Endometrium (tissue), 2 donors: ENCODE measurements at regions not wholly inside any gene's neighbourhood (a gene's known extent, or its start where the extent isn't known, plus 50 kb on each side); places are given as distances from the start of the nearest gene placed in this dataset.

Experiments used
- FAIRE-seq: peaks from 2 replicates; lab custom pipeline; 2012; peaks lifted over from hg19 to GRCh38; lab: Jason Lieb, UNC
- donor health status: control.
- donor health status: control.

DNA sequence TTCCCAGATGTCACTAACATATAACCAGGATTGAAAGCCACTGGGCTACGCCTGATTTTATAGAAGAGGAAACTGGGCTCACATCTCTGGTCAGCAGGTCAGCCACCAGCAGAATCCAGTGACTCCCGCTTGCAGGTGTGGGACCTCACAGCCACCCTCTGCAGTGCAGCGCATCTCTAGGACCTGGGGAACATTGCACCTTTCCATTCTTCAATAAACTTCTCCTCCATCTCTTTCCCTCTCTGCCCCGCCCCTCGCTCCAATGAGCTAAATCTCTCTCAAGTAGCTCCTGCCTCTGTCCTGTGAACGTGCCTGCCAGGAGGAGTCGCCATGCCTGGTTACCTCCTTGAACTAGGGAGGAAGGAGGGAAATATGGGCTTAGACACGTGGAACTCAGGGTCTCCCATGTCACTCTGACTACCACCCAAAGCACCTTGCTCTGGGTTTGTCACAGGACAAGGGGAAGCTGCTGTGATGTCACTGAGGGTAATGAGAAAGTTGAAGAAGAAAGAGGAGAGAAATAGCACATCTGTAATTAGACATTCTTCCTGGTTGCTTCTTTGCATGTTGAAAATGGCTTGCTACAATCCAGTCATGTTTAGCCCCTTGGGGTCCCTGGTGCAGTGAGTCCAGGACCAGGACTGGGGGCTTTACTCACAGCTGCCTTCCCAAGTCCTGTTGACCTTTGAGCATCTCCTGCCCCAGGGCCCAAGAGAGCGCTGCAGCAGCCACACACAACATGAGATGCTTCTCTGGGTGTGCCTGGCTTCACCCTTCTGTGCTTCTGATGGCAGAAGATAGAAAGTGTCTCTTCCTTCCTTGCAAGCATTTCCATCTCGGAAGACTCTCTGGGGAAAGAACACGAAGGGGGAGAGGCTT lies 469.4 kb downstream of the PREX1 start:
- no peak for FAIRE-seq

DNA sequence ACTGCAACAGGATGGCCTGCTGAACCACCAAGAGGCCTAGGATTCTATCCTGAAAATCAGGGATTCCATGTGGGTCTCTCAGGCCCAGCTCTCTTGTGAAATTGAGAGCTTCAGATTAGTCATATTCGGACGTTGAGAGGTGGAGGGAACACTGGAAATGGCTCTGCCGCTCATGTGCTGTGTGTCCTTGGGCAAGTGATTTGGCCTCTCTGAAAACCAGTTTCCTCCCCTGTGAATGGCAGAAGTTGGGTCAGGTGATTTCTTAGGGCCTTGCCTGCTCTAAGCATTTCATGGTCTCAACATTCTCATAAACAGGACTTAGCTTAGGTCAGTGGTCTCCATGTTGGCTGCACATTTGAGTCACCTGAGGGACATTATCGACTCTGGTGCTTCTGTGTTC lies 470.1 kb downstream of the PREX1 start:
- no peak for FAIRE-seq

DNA sequence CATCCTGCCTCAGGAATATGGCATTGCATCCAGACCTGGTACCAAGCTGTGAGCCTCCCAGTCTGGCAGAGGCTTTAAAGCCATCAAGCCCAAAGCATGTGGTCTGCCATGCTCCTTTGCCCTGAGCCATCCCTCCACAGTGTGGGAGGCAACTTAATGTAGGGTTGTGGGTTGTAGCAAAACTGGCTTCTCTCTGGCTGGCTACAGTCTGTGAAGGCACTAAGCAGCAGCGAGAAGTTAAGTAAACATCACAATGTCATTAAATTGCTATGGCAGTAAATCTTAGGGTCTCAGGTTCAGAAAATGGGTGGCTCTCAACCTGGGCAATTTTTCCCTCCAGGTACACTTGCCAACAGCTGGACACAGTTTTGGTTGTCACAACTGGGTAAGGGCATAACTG lies 472.9 kb downstream of the PREX1 start:
- no peak for FAIRE-seq

DNA sequence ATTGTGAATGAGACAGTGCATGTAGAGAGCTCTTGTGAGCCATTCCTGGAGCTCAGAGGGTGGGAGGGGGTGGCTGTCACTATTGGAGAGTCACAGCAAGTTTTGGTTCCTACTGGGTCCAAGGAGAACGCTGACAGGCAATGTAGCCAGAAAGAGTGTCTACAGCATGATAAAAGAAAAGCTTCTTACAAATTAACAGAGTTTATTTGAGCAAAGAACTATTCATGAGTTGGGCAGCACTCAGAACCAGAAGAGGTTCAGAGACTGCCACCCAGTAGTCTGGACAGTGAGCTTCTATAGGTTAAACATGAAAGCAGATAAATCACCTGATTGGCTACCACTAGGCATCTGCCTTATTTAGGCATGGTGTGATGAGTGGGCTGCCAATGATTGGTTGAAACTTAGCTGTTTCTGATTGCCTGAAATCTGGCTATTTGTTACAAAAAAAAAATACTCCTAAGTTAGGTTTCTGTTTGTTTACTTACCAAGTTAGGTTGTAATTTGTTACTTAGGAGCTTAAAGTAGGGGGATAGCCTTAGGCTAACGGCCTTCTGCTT lies 473.4 kb downstream of the PREX1 start:
- FAIRE-seq = no peak

DNA sequence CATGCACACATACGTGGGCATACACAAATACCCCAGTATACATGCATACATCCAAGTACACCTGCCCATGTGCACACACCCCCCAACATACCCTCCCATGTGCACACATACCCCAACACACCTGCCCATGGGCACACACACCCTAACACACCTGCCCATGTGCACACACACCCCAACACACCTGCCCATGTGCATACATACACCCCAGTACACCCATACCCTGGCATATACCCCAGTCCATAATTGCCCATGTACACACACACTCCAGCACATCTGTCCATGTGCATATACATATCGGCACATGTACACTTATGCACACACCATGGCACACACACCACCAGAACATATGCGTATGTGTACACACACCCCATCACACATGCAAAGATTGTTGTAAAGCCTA lies 475.2 kb downstream of the PREX1 start:
- FAIRE-seq = no peak

DNA sequence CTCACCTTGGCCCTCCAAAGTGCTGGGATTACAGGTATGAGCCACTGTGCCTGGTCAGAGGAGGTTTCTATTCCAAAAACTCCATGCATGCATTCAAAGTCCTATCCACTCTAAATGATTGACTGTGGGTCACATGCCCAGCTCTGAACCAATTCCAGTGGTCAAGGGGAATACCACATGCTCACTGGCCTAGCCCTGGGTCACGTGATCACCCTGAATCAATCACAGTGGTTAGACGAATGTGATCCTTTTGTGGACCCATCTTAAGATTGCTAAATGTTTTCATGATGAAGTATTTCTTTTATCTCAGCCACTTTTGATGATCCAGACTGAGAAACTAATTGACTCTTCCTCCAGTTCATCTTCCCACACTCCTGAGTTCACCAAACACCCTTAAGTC lies 475.8 kb downstream of the PREX1 start:
- FAIRE-seq = no peak

DNA sequence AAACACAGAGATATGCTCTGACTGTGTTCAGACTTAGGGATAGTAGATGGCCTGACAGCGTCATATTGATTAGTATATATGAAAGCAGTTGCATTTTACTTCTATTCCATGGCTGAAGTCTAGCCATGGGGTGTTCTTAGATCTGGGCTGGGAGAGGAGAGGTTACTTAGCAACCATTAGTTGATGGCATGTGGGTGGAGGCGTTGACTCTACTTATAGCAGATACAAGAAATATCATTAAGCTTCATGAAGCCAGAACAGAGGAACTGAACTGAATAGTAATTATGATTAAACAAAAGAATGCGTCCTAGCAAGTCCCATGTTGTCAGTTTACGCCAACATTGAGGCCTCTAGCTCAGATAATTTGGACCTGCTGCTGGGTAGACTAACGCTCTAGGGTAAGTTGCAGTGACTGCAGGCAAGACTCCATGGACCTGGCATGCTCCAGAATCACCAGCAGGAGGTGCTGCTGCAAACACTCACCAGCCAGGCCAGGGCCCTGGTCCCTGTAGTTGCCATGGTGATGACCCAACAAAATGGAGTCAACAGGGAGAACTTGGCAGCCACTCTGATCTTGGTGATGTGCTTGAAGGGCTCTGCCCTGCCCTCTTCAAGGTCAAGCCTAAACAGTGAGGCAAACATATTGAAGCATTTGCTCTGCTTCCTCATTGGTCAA lies 477.3 kb downstream of the PREX1 start:
- FAIRE-seq = no peak

DNA sequence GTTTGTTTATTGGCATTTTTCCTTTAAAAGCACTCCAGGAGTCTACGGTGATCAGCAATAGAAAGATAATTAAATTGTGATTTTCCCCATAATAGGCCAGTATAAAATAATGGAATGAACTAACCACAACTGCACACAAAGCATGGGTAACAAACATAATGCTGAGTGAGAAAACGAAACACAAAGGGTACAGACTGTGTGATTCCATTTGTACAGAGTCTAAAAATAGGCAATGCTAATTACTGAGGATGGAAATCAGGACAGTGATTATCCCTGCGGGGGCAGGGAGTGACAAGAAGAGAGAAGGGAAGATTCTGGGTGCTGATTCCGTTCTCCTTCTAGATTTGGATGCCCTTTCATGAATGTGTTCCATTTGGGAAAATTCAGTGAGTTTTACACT lies 478.1 kb downstream of the PREX1 start:
- FAIRE-seq = no peak

DNA sequence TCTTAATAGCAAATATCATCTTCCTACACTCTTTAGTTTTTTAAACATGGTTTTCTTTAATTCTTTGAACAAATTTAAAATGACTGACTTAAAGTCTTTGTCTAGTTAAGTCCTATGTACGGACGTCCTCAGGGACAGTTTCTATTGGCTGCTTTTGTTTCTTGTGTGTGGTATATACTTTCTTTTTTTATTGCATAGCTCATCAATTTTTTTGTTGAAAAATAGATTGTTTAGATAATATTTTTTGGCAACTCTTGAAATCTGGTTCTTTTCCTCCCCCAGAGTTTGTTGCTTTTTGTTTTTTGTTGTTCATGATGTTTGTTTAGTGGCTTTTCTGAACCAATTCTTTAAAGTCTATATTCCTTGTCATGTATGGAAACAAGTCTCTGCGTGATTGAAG lies 479.8 kb downstream of the PREX1 start:
- no peak for FAIRE-seq

DNA sequence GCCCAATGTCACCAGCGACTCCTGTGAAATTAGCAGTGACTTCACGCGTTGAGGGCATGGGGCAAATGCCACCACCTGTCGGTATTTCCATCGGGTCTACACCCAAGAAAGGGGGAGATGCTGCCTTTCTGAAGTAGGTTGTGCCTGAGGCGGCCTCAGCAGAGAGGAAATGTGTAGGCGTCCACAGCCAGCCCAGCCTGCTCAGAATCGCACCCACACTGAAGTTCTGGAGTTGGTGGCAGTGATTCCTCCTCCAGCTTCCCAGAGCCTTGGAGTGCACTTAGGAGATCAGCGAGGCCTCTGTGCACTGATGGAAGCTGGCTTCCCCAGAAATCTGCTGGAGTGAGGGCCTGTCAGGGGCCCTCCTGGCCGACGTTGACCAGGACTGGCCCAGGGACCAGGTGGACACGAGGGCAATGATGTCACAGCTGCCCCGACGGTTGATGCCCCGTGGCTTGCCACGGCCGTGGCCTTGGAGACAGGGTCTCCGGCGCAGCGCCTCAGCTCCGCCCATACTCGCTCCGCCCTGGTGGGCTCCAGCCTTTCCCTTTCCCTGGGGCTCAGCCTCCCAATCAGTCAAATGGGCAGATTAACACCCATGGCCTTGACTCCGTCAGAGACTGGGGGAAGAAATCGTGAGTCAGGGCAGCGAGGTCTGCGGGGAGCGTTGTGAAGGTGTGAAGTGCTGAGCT lies 484.8 kb downstream of the PREX1 start:
- no peak for FAIRE-seq

DNA sequence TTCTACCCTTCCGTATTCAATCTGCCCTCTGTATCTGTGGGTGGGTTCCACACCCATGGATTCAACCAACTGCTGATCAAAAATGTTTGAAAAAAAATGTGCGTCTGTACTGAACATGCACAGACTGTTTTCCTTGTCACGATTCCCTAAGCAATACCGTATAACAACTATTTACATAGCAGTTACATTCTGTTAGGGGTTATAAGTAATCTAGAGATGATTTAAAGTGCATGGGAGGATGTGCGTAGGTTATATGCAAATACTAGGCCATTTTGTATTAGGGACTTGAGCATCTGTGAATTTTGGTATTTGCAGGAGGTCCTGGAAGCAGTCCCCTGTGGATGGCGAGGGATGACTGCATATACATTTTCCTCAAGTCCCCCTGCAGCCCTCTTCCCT lies 486.9 kb downstream of the PREX1 start:
- no peak for FAIRE-seq

DNA sequence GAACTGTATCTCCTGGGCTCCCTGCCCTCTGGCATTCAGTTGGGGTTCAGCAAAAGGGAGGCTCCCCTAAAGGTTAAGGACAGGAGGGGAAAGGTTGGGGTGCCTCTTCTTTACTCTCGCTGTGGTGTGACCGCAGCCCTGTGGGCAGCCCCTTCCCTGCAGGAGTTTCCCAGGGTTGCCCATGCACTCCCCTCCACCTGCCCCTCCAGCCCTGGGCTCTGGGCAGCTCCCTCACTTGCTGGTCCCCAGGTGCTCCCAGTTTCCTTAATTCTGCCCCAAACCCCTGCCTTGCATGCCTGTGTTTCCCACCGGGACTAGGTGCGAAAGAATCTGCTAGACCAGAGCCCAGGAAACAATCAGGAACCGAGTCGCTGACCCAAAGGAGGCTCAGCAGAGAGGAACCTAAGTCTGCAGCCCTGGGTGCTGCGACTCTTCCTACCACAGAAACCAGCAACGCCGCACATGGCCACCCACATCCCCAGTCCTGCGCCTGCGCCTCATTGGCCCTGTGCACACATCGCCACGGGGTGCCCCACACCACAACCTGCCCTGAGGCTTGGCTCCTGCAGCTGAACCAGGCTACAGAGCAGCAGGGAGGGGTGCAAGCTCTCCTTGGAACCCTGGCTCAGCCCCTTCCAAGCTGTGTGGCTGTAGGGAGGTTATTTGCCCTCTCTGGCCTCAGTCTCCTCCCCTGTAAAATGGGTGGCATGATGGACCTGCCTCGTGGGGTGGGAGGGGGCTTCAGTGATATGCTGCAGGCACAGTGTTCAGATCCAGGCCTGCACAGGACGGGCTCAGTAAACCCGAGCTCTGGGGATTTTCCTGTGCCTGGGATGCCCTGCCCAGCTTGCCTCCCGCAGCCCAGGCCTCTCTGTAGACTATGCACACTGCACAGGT lies 487.6 kb downstream of the PREX1 start:
- FAIRE-seq = no peak

DNA sequence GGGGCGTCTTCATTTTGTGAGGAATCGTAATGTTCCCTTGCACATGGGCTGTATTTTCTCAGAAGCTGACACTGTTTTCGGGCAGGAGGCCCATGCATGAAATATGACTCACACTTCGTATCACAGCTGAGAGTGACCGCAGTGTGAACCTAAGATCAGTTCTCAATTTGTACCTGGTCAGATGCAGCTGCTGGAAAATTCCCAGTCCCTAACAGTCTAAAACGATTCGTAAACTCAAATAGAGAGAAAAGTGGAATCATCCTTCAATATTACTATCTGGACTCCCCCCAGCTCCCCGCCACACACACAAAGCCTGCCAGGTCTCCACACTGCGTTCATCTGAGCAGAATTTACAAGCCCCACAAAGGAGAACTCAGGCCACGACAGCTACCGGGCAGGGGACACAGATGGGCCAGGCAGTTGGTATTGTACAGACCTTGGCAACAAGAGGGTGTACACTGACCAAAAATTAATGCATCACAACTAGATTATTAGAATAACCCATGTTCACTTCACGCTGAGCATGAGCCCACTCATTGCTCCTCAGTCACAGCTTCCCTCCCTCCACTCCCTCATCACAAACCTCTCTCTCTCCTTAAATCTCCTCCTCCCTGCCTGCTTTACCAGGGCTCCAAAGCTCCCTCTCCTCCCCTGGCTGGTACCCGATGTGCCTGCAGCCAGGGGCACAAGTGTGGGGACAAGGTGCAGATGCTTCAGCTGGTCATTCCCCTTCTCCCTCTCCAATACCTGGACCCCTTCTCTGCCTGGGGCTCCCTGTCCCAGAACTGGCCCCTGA lies 488.4 kb downstream of the PREX1 start:
- FAIRE-seq = no peak

DNA sequence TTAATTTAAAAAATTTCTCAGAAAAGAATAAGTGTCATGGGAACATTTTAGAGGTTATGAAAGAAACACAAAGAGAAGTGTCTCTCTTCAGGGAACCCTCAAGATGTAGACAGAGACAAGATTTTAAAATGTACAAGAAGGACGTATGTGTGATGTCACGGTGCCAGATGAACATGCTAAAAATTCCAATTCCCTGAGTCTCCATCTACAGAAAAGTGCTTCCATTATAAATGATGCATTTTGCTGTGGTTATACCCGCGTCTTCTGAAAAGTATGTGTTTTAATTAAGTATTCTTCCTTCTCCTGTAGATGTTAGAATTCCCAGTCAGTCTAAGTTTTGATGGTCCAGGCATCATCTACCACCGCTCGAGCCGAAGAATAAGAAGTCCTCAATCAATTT lies 489.1 kb downstream of the PREX1 start:
- no peak for FAIRE-seq

DNA sequence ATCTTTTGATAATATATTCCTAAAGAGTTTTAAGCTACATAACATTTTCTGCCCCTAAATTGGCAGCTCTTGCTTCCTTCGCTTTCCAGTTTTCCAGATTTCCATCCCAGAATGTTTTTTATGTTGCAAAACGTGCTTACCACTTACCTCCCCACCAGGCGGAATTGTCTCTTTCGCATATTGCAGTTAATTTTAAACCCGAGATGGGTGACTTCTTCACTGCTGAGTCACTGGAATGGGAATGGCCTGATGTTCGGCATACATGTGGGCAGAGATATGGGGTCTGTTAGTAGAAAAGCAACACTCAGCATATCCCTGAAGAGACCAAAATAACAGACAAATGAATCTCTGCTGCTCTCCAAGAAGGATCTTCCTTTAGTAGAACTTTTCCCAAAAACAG lies 491.2 kb downstream of the PREX1 start:
- FAIRE-seq = no peak

DNA sequence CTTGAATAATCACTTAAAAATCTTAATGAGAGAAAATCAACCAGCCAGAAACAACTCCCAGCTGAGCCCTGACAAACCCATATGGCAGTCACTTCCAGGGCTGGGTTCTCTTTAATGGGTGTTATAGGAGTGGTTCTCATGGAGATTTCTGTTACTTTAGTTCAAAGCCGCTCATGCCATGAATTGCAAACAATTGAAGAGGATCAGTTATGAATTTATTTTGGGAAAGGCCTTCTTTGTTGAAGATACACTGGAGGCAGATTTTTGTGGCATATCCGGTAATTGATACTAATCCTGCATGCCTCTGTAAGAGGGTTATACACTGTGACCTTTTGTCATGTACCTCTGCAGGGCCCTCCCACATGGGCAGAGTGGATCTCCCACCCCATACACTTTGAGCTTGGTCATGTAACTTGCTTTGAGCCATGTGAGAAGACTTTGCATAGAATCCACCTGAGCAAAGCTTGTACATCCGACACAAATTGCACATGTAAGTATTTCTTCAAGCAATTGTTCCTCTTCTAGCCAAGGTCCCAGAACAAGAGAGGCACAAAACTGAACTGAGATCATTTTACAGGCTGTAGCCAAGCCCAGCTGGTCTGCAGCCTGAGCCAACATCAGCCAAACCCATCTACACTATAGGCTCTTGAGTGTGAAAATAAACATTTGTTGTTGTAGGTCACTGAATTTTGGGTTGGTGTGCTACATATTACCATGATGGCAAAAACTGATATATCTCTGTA lies 492.3 kb downstream of the PREX1 start:
- no peak for FAIRE-seq

DNA sequence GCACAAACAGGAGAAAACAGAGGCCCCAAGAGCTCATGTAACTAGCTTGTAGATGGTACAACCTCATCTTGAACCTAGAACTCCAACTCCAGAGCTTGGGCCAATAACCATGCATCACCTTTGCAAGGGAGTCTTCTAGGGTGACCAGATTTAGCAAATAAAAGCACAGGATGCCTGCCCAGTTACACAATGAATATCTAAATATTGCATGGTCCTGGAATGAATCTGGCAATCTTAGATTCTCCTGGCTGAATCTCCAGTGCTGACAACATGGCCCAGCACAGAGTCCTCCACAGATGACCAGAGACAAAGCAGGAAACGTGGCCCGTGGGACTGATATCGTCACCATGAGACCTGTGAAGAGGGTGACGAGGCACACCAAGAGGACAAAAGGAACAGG lies 494.1 kb downstream of the PREX1 start:
- no peak for FAIRE-seq

DNA sequence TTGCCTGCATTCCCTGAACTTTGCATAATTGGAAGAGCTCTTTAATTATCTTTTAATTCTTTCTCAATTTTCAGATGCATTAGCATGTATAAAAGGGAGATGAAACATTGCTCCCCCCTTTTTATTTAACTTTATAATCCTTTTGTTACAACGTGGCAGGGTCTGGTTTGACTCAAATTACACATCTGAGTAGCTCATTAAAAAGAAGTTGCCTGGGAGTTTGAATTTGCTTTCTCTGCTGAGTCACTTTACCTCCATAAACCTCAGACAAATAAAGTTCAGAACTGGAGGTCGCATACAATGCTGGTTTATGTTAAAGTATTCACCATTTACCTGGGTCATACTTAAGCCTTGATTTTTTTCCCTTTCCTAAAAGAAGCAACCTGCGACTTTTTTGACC lies 495.2 kb downstream of the PREX1 start:
- peak; percentile 69 for FAIRE-seq

DNA sequence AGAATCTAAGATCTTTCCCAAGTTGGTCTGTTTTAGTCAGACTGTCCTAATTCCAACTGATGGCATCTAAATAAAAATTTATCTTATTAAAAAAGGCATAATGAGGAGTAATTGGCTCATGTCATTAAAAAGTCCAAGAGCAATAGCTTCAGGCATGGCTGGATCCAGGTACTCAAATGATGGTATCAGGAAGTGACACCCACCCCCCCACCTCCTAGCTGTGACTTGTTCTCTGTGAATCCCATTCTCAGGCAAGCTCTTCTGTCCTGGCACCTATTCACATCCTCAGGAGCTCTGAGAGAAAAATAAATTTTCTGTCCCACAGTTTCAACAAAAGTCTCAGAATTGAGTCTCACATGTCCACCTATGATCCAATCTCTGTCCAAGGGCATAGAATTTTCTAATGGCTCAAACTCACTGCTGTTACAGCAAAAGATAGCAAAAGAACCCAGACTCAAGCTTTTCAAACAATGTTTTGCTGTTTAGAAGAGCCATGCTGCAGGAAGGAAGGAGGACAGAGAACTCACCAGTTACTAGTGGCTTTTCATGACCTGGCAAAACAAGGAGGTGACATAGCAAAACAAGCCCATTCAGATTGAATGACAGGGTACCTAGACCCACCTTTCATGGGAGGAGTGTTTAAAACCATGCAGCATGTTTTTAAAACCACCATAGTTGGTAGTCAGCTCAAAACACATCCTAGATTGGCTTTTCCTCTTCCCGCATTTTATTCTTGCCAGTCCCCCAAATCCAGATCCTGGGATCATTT lies 496.1 kb downstream of the PREX1 start:
- FAIRE-seq = no peak
